ENCODE measurements at regions not wholly inside any gene's neighbourhood (a gene's known extent, or its start where the extent isn't known, plus 50 kb on each side); places are given as distances from the start of the nearest gene placed in this dataset.

DNA sequence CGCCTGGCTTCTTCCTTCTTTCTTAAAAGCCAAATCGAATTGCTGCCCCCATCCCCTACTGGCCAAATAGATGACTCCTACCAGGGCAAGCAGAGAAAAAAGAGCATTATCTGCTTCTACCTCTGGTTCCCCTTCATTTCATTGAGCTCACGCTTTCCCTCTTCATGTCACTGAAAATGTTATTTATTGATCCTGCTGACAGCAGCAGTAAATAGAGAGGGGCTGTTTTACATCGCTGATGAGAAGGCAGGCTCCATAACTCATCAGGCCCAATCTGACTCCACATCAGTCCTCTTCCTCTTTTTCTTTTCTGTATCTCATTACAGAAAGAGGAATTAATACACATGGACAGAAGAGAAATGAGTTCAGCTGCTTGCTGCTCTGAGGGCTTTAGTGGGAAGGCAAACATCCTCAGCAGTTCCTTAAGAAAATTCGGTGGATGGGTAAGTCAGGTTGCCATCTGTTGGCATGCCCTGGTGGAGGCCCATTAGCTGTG lies 904.1 kb downstream of the KCNMA1 start:
- DNase-seq: no peak

DNA sequence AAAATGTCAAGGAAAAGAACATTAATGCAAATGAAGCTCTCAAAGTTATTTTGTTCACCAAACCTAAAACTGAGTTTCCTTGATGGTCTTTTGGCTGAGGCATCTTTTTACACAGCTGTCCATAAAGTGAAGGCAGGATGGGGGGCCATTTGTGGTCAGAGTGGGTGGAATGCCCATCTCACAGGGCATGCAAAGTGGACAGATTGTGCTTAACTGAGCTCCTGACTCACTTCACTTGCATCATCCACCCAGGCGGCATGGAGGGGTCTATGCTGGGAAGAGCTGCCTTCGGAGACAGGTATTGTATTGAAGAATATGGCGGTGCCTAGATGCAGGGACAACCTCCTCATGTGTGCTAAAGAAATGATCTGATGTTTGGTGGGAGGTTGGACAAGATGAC lies 905.3 kb downstream of the KCNMA1 start:
- no peak for DNase-seq

DNA sequence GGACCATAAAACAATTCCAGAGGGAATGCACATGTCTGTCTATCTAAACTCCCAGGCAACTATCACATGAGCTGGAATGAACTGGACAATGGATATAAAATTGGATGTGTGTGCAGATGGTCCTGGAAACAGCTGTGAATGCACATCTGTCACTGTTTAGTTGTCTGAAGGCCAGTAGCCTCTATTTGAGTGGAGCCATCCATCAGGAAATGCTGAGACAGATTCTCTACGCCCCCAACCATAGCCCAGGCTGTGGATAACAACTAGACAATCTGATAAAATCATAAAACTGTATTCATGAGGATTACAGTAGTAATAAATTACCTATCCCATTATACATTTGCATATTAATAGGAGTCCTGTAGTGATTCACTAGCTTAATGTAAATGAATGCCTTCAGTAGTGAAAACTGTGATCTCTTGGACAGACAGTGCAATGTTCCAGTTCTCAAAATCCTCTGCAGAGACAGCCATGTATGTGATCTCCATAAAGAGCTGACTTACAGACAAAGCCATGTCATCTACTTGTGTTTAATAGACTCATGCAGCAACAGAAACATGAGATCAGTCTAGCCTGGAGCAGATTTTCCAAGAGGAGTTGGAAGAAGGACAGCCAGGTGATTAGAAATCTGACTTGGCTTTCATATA lies 907.6 kb downstream of the KCNMA1 start:
- DNase-seq: no peak

DNA sequence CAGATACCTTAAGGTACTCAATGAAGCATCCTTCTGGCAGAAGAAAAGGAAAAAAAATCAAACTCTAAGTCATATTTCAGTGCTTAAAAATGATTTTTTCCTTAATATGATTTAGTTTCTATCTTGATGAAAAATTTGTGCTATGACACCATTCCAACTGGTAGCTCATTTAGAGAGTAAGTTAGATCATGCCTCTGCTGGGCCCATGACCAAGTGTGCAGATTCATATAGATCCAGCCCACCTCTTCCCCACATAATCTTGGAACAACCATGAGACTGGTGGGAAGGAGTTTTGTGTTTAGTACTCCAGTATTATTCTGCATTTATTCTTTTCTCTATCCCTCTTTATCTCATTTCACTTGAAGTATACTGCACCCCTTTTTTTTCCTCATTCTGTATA lies 908.3 kb downstream of the KCNMA1 start:
- no peak for DNase-seq

DNA sequence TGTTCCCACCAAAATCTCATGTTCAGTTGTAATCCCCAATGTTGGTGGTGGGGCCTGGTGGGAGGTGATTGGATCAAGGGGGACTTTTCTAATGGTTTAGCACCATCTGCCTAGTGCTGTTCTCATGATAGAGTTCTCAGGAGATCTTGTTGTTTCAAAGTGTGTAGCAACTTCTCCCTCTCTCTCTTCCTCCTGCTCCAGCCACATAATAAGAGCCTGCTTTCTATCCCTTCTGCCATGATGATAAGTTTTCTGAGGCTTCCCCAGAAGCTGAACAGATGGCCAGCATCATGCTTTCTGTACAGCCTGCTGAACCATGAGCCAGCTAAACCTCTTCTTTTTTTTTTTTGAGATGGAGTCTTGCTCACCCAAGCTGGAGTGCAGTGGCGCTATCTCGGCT lies 910.6 kb downstream of the KCNMA1 start:
- DNase-seq: no peak

DNA sequence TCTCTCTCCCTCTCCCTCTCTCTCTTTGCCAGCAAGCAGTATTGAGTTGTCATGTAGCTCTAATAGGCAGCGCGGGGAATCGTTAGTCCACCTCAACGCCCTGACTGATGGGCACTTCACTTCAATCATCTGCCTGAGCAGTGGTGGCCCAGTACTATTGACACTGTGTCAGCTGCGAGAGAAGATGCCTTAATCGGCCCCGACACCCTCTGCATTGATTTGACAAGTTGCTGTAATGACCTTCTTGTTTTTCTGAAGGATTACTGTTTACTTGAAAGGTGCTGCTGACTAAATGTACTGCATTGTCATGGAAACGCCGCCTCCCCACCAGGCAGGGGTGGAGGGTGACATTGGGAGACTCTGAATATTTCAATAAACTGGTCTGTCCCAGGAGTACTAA lies 913.8 kb downstream of the KCNMA1 start:
- DNase-seq: no peak

DNA sequence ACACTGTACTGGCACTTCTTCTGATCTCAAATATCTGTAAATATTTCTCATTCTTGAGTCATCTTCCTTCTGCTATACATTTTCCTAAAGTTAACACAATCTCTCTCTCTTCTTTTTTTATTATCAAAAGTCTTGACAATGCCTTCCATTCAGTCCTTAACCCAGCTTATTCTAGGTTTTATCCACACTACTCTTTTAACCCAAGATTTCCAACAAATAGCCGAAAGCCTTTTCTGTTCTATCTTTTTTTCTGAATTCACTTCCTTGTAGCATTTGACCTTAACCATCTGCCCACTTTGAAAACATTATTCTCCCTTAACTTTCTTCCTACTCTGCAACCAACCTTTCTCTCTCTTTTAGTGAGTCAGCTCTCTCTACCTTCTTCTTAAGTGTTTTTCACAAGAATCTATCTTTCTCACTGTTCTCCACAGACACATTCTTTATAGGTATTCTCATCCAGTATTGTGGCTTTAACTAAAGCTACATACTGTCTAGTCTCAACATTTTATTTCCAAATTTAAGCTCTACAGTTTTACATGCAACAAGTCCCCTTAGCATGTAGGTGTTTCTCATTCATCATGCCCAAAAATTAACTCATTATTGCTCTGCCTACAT lies 915.6 kb downstream of the KCNMA1 start:
- no peak for DNase-seq

DNA sequence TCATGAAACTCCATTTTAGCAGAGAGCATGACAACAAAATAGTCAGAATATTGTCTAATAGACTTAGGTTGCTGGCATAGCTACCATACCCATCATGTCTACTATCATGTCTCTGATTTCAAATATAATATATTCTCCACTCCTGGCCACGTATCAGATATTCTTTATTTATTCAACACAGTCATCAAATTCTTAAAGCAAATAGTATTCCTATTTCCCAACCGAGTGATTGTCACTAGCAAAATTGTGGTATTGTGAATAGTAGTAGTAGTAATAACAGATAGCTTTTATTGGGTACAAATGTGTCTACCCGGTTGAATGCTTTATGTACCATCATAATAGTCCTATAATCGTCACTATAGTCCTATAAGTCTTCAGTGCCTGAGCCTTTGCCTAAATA lies 918.6 kb downstream of the KCNMA1 start:
- DNase-seq: no peak

DNA sequence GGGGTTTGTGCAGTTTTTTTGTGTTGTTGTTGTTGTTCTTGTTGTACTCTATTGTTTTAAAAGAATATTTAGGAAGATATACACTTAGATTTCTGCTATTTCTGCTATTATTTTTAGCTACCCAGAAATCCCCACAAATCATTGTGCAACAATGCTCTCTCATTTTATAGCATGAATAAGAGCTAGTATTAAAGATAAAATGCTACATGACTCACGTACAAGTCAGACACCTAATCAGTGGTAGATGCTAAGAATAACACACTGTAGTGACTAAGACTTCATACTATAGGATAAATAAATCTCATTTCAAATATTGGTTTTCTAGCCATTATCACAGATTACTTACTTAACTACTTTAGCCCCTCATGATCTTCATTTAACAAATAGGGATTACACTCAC lies 920.5 kb downstream of the KCNMA1 start:
- no peak for DNase-seq

DNA sequence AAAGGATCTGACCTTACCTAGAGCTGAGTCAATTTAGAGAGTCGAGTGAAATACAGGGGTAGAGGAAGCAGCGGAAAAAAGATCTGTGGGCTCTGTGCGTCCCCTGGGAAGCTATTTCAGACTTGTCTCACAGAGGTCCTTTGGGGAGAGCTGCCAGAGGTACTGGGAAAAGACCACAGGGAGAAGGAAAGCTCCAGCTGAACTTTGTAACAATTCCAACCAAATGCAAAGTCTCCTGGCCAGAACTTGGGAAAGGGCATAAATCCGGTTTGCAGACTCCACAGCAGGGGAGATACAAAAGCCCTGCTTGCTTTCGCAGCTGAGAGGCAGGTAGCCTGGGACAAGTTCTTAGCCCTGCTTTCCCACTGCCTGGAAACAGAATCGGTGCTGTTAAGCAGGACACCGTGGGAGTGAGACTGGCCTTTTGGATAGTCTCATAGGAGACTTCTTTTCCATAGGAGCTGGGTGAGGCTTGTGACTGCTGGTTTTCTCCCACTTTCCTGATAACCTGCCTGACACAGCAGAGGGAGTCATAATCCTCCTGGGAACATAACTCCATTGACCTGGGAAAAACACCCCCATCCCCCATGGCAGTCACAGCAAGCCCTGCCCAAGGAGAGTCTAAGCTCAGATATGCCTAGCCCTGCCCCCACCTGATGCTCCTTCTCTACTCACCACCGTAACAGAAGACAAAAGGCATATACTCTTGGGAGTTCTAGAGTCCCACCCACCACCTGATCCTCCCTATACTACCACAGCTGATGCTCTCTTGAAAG lies 926.2 kb downstream of the KCNMA1 start:
- no peak for DNase-seq

DNA sequence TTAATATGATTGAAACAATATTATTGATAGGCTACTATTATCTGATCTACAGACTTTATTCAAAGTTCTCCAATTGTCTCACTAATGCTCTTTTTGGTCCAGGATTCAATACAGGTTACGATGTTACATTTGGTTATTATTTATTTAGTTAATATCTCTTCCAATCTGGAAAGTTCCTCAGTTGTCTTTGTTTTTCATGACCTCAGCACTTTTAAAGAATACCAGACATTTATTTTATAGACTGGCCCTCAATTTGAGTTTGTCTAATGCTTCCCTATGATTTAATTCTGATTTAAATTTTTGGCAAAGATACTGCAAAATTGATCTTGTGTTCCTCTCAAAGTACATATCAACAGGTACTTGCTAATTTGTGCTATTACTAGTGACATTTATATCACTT lies 937.4 kb downstream of the KCNMA1 start:
- no peak for DNase-seq

DNA sequence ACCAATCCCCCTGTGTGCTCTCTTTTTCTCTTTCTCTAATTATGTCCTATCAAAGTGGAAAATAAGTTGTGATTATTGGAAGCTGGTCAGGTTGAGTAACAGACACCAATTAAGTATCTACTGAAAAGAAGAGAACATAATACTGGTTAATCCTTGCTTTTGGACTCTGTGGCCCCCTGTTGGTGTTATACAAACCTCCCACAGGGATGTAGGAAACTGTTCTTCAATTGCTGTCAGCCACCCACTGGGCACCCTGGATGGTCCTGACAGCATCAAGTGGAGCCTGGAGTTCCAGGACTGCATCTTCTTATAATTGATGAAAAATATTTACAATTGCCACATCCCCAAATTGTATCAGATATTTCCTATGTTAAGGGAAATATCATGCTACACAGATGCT lies 939.7 kb downstream of the KCNMA1 start:
- no peak for DNase-seq

DNA sequence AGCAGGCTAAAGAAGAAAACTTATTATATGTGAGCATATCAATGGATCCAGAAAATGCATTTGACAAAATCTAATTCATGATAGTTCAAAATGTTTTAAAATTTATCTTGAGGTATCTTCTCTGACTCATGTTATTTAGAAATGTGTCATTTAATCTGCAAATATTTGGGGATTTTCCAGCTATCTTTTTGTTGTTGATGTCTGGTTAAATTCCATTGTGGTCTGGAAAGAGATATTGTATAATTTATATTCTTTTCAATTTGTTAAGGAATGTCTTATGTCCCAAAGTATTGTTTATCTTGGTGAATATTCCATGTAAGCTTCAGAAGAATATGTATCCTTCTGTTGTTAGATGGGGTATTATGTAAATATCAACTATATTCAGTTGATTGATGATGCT lies 942.5 kb downstream of the KCNMA1 start:
- no peak for DNase-seq

DNA sequence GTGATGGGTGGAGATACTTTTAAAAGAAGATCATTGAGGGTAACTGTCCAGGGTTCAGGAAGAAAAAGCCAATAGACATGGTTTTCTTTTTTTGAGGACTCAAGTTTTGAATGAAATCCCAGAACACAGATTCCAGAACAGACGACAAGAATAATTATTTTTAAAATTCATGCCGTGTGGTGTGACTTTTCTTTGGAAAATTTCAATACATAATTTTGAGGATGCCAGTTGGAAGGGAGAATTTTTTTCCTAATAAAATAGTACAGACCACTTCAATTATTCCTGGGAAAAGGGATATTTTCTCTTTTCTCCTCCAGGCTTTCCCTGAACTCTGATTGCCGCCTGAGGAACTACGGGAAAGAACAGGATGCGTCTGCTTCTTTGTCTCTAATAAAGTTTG lies 951.4 kb downstream of the KCNMA1 start:
- no peak for DNase-seq

DNA sequence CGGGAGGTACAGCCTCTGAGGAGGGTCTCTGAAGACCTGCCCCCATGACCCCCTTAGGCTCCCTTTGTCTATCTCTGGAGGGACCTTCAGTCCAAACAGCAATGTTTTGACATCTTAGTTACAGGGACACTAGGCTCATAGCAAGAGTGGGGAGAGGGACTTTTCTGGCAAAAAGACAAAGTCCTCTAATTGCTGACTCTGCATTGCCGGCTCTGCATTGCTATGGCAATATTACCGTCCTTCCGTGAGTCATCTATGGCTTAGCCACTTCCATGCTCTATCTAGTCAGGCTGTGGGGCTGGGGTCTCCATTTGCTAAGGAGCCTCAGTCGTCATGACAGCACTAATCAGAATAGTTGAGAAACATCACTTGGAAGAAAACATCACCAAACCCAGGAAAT lies 952.6 kb downstream of the KCNMA1 start:
- no peak for DNase-seq

DNA sequence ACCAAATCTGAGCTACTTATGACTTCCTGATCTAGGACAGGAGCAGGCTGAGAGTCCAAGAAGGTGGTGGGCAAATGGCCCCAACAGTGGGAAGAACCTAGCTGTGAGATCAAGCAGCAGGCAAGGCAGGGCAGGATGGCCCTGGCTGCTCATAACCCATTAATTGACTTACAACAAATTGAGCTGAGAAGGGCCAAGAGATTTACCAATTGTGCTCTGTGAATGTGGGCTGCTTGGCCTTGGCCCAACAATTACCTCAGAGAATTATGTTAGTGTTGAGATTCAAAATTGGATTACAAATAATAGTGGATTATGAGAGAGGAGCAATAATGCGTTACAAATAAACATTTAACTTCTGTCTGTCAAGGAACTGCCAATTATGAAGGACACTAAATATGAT lies 956.5 kb downstream of the KCNMA1 start:
- no peak for DNase-seq

DNA sequence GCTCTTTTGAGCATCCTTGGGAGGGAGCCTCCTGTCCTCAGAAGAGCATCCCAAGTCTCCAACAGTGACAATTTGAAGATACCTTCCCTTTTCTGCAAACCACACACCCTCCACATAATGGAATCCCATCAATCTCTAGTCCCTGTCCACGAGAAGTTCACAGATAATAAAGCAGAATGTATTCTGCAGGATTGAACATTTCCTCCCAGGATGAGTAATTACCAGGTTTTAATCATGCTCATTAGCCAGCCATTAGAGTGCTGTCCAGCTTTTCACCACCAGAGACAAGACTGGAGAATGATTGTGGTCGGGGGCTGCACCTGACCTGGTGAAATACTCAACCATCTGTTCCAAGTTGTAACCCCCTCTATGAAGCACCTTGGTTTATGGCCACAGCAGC lies 958.6 kb downstream of the KCNMA1 start:
- no peak for DNase-seq

DNA sequence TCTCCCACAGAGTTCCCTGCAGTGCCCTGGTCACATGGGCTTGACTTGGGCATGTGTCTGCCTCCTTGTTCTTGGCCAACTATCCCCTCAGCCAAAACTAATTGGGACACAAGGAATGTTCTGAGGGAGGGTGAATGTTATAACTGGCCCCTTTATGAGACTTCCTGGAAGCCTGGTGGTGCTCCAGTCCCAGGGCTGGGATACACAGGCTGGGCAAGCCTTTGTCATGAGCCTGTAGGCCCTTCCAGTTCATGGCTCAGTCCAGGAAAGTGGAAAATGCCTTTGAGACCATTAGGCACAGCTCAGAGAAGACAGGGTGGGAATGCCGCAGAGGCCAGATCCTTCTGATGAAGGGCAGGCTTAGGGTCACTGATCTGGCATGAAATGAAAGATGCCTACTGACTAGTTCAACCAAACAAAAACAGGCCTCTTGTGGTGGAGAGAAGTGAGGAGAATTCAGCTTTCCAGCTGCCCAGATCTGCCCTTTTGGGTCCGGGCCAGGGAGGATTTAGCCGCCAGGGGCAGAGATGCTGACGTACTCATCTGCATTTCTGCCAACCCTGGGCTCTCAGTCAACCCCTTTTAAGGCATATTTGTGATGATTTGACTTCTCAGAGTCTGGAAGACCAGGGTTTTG lies 961.5 kb downstream of the KCNMA1 start:
- DNase-seq: peak; percentile 82

DNA sequence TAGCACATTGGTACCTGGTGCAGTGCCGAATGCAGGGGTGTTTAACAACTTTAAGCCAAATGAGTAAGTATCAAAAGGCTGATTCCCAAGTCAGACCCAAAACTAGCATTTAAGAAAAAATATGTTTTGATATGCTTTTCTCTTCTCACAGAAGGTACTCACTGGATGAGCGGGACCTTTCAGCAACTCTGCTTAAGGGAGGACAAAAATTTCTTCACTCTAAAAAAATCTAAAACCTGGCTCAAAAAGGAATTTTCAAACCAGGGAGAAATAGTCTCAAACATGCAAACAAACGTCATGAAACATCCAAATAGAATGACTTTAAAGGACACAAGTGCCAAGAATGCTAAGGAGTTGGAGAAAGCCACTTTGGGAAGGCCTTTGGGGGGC lies 962.1 kb downstream of the KCNMA1 start:
- DNase-seq: no peak

DNA sequence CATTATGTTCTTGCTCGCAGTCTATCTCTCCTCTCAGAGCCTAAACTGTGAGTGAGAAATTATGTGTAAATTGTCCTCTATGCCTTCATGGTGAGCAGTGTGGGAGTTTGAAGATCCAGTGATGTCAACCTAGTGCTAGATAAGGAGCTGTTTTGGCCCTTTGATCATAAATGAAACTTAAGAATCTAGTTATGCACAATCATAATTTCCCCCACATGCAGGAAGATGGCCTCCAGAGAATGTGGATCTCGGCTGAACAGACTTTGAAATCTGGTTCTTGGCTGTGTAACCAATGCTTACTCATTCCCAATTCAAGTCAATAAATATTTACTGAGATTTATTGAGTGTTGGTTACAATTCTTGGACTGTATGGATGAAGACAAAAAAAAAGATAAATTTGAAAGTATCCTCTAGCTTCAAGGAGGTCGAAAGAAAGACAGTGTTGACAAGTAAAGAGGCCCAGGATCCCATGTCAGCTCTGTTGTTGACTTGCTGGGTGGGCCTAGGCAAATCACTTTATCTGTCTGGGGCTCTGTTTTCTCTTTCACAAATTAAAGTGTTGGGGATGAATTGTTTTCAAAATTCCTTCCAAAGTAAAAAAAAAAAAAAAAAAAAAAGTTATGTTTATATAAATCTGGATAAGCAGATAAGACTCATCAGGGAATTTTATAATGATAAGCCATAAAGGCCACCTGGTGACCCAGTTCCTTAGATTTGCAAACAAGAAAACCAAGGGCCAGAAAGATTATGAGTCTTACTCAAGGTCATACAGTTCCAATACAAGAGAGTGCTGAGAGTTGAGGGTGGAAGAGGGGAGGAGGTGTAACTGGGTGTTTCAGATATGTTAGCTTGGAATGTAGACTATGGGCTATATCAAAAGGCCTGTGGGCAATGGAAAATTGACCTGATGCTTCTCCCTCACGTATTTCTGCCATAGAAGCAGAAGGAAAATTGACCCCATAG lies 969.9 kb downstream of the KCNMA1 start:
- no peak for DNase-seq

DNA sequence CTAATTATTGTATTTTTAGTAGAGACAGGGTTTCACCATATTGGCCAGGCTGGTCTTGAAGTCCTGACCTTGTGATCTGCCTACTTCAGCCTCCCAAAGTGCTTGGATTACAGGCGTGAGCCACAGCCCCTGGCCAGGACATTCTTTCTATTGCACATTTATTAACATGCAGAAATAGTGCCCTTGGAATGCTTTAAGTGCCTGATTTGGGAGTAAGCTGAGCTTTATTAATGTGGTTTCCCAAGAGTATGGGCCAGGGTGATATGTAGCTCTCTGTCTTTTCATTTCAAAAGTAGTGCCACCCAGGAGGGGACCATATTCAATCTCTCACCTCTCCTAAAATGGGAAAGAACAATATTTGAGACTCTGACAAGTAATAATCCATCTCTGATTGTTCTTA lies 970.7 kb downstream of the KCNMA1 start:
- DNase-seq: no peak

DNA sequence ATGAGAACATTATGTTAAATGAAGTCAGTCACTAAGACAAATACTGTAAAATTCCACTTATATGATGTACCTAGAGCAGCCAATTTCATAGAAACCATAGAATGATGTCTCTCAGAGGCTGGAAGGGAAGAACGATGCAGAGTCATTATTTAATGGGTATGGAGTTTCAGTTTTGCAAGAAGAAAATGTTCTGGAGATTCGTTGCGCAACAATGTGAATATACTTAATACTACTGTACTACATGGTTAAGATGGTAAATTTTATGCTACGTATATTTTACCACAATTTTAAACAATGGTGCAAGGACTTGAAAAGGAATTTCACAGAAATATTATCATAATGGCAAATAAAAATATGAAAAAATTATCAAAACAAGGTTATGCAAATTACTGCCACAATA lies 972.6 kb downstream of the KCNMA1 start:
- DNase-seq: no peak
